Tibial artery (tissue), 4 donors: ENCODE measurements at regions not wholly inside any gene's neighbourhood (a gene's known extent, or its start where the extent isn't known, plus 50 kb on each side); places are given as distances from the start of the nearest gene placed in this dataset.

Experiments
- DNase-seq, 2 donors: peaks; one replicate each; pipeline ENCODE4 v3.0.0-alpha.2; 2019
- H3K27ac ChIP-seq, 2 donors: fragments of 200-600 bp; sonication (generic) in 1 of 2; 1 replicate in 1 of 2; 2 replicates in 1 of 2; pipeline ENCODE4 v1.5.1; 2018 to 2019; ENCODE audit warnings: mild to moderate bottlenecking in 1 of 2
- H3K27me3 ChIP-seq, 2 donors: fragments of 200-600 bp; sonication (generic) in 1 of 2; one replicate each; pipeline versions ENCODE4 v1.5.1 to v1.6.0; 2016 to 2019
- H3K36me3 ChIP-seq, 3 donors: fragments of 200-600 bp; sonication (generic) in 2 of 3; one replicate each; pipeline ENCODE4 v1.5.1; 2016 to 2019; ENCODE audit warnings: mild to moderate bottlenecking in 2 of 3
- H3K4me1 ChIP-seq, 4 donors: fragments of 200-600 bp; sonication (generic) in 2 of 4; 1 replicate in 3 of 4; 2 replicates in 1 of 4; pipeline ENCODE4 v1.5.1; 2016 to 2019
- H3K4me3 ChIP-seq, 2 donors: fragments of 200-600 bp; sonication (generic) in 1 of 2; 1 replicate in 1 of 2; 2 replicates in 1 of 2; pipeline ENCODE4 v1.5.1; 2018 to 2019; ENCODE audit warnings: mild to moderate bottlenecking in 2 of 2
- H3K9me3 ChIP-seq, 3 donors: fragments of 200-600 bp; sonication (generic) in 1 of 3; one replicate each; pipeline ENCODE4 v1.5.1; 2016 to 2019
- intact Hi-C: fragments of 100-400 bp; cut with DNase I; formaldehyde crosslinking; loops from one replicate; pipeline ENCODE4 v1.15.0; 2023; ENCODE audit warnings: low total_unique reads
- TF ChIP-seq, protein P1 (sequence below), 2 experiments: fragments of 200-600 bp in 1 of 2; fragments of 450-650 bp in 1 of 2; IDR thresholded peaks; one replicate each; pipeline ENCODE4 v1.5.1; 2017 to 2019; ENCODE audit warnings: antibody characterized with exemption in 2 of 2, mild to moderate bottlenecking in 1 of 2, moderate library complexity in 1 of 2

DNA sequence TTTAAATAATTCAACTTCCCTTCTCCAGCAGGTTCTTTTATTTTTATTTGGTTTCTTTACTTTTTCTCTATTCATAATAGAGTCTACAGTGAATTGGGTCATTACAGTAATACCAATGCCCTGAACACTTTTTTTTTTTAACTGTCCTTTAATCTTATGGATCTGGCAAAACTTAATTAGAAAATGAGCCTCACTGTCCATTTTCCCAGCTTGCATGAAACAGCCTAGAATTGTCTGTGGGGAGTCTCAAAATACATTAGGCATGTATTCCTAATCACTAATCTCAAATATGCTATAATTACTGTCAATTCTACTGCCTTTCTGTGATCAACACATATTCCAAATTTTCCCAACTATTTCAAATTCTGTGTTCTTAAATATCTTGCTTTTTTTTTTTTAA lies 406.8 kb downstream of the ANXA1 start:
- no peak for DNase-seq
- H3K27me3 ChIP-seq: no peaks in the 10 kb centered on the region
- TF ChIP-seq, protein P1, sequence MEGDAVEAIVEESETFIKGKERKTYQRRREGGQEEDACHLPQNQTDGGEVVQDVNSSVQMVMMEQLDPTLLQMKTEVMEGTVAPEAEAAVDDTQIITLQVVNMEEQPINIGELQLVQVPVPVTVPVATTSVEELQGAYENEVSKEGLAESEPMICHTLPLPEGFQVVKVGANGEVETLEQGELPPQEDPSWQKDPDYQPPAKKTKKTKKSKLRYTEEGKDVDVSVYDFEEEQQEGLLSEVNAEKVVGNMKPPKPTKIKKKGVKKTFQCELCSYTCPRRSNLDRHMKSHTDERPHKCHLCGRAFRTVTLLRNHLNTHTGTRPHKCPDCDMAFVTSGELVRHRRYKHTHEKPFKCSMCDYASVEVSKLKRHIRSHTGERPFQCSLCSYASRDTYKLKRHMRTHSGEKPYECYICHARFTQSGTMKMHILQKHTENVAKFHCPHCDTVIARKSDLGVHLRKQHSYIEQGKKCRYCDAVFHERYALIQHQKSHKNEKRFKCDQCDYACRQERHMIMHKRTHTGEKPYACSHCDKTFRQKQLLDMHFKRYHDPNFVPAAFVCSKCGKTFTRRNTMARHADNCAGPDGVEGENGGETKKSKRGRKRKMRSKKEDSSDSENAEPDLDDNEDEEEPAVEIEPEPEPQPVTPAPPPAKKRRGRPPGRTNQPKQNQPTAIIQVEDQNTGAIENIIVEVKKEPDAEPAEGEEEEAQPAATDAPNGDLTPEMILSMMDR (IDR thresholded peaks at IDR 0.05): no peak

DNA sequence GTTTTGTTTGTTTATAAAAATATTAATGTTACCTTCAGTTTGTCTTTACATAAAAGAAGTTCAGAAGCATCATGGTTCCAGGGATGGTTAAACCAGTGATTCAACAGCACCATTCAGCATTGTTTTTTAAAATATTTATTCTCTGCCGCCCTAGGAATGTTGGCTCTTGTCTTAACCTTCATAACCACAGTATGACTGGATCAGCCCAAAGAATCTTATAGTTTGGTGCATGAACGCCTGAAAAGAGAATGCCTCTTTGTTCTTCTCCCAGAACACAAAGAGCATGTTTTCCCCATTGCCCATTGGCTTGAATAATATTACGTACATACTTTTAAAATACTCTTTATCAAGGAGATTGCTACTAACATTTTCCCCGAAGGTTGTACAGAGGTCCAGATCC lies 413.4 kb downstream of the ANXA1 start:
- no peaks in the 10 kb centered on the region for H3K9me3 ChIP-seq
- no peaks in the 10 kb centered on the region for H3K27me3 ChIP-seq
- H3K36me3 ChIP-seq: no peaks in the 10 kb centered on the region
- H3K27ac ChIP-seq: no peak overlapping the region
- DNase-seq: no peak
- no peak overlapping the region for H3K4me3 ChIP-seq
- H3K4me1 ChIP-seq: no peaks in the 10 kb centered on the region
- intact Hi-C loops: no loop called here
- TF ChIP-seq, protein P1 (IDR thresholded peaks at IDR 0.05): no peak

More for the DNA sequence above, 406.8 kb downstream of the ANXA1 start:
- Histone ChIP-seq H3K9me3 (no peaks in the 10 kb centered on the region), H3K27ac (no peak overlapping the region), H3K36me3 (no peaks in the 10 kb centered on the region), H3K4me1 (no peaks in the 10 kb centered on the region), H3K4me3 (no peak overlapping the region)
- intact Hi-C loops: no loop called here

DNA sequence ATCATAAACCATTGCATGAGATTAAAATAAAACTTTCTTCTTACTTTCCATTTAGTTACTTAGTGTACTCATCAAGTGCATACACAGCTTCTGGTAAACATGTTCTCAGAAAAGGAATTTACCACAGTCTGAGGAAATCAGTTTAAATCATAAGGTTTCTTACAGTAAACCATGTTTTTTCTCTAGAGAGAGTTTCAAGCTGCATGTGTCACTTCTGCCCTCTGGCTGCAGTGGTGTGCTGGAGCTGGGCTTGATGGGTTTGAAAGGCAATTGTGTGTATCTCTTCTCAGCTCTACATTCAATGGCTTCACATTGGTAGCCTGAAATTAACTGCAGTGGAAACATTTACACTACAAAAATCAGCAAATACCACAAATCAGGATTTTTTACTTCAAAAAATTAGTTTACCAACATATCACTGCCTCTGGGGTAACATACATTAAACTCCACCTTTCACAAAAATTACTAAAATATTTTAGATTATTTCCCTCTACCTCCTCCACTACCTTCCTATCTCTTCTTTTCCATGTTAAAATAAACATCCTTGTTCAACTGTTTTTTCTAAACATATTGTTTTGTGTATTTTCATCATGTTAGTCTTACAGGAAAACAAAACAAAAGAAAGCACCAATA lies 414.3 kb downstream of the ANXA1 start:
- DNase-seq: no peak
- TF ChIP-seq, protein P1 (IDR thresholded peaks at IDR 0.05): no peak
- Histone ChIP-seq H3K27me3 (no peaks in the 10 kb centered on the region), H3K27ac (no peak overlapping the region), H3K4me3 (no peak overlapping the region), H3K9me3 (no peaks in the 10 kb centered on the region), H3K36me3 (no peaks in the 10 kb centered on the region), H3K4me1 (no peaks in the 10 kb centered on the region)
- intact Hi-C loops: no loop called here

DNA sequence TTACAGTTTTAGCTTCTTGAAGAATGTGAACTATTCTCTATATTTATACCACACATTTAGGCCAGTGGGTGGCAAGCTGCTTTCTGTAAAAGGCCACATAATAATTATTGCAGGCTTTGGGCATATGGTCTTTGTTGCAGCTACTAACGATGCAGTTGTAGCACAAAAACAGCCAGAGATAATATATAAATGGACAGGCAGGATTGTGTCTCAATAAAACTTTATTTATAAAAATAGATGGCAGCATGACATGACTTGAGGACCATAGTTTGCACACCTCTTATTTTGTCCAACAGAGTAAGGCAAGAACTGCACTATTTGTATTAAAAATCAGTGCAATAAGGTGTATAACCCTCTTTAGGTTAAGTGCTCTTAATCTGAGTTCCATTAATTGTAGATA lies 415.0 kb downstream of the ANXA1 start:
- no peak for DNase-seq
- intact Hi-C loops: no loop called here
- H3K27ac ChIP-seq: no peak overlapping the region
- H3K4me3 ChIP-seq: no peak overlapping the region
- no peaks in the 10 kb centered on the region for H3K27me3 ChIP-seq
- no peaks in the 10 kb centered on the region for H3K4me1 ChIP-seq
- no peaks in the 10 kb centered on the region for H3K9me3 ChIP-seq
- TF ChIP-seq, protein P1 (IDR thresholded peaks at IDR 0.05): no peak
- H3K36me3 ChIP-seq: no peaks in the 10 kb centered on the region

DNA sequence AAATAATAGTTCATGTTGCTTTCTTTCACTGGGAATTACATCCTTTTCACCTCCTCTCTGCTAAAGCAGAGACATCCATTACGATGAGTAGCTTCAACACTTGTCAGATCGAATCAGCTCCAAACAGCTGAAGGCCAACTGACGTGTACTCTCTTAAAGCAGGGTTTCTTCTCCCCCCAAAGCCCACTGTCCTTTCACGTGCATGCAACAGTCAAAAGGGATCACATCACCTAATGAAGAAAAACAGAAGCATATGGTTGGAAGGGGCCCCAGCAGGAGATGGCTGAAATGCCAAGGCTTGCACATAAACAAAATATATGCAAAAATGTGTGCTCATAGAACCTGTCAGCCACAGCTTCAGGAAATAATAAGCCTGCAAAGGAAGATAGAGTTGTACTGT lies 421.6 kb downstream of the ANXA1 start:
- Histone ChIP-seq H3K27me3 (no peaks in the 10 kb centered on the region), H3K36me3 (no peaks in the 10 kb centered on the region), H3K4me1 (no peaks in the 10 kb centered on the region), H3K4me3 (no peak overlapping the region), H3K27ac (no peak overlapping the region), H3K9me3 (no peaks in the 10 kb centered on the region)
- TF ChIP-seq, protein P1 (IDR thresholded peaks at IDR 0.05): no peak
- intact Hi-C loops: no loop called here
- DNase-seq: no peak
